ENCODE measurements at regions not wholly inside any gene's neighbourhood (a gene's known extent, or its start where the extent isn't known, plus 50 kb on each side); places are given as distances from the start of the nearest gene placed in this dataset.

- TF ChIP-seq CTCF (IDR thresholded peaks at IDR 0.05; ENCODE audit: borderline replicate concordance, extremely low read depth, low read length, poor library complexity, severe bottlenecking) (no peak), EZH2 (IDR thresholded peaks at IDR 0.05; ENCODE audit: borderline replicate concordance, low read depth, low read length, severe bottlenecking) (no peak)
These were observed 71.1 kb upstream of the DGKG start for GRCh38 chr3:186432944-186433732.
